GM12878 (cell line): ENCODE measurements at regions not wholly inside any gene's neighbourhood (a gene's known extent, or its start where the extent isn't known, plus 50 kb on each side); places are given as distances from the start of the nearest gene placed in this dataset.

Experiments used
- ATAC-seq: fragments of 200-7000 bp; cut with Tn5 transposase; 3 replicates; pipeline ENCODE4 v1.9.1; 2020; ENCODE audit warnings: mild to moderate bottlenecking, moderate library complexity
- BruUV-seq: library from RNA; stranded (reverse); fragments of 400-500 nt; replicated peaks from 2 replicates; lab custom pipeline; 2021; lab: Mats Ljungman, UMichigan
- CTCF ChIA-PET: fragments of 300-600 bp; sonication (Branson Sonifier 250); formaldehyde crosslinking; extraction: SDS; loops from one replicate; lab custom pipeline; 2021; ENCODE audit warnings: inconsistent platforms; lab: Yijun Ruan, JAX
- POLR2A ChIA-PET: fragments of 350-600 bp; formaldehyde crosslinking; extraction: SDS; loops from one replicate; lab custom pipeline; 2021; ENCODE audit warnings: inconsistent platforms; lab: Charles Lee
- RAD21 ChIA-PET: fragments of 300-600 bp; sonication (Branson Sonifier 250); formaldehyde crosslinking; loops from one replicate; lab custom pipeline; 2023; ENCODE audit warnings: antibody characterized with exemption; ENCODE audit not compliant: unreplicated experiment; lab: Charles Lee
- SMC1A ChIA-PET: fragments of 300-600 bp; sonication (Branson Sonifier 250); formaldehyde crosslinking; loops from one replicate; lab custom pipeline; 2023; ENCODE audit not compliant: unreplicated experiment, uncharacterized antibody; lab: Charles Lee
- DNase-seq: peaks from one replicate; pipeline ENCODE4 v3.0.0-alpha.2; 2011; ENCODE audit warnings: low read depth, low spot score
- FAIRE-seq: peaks from 3 replicates; lab custom pipeline; 2011; peaks lifted over from hg19 to GRCh38; lab: Jason Lieb, UNC
- H2AFZ ChIP-seq: 2 replicates; pipeline ENCODE4 v1.6.0; 2011; ENCODE audit warnings: low read depth, low read length, control low read depth; ENCODE audit not compliant: control insufficient read depth
- H3K27ac ChIP-seq: 2 replicates; pipeline ENCODE4 v1.5.1; 2011; ENCODE audit warnings: control low read depth; ENCODE audit not compliant: control insufficient read depth, insufficient read depth
- H3K27me3 ChIP-seq, 2 experiments: replicated peaks in 1 of 2; 2 replicates each; pipeline versions ENCODE4 v1.6.0 to v1.6.1; 2011; ENCODE audit warnings: low read length in 1 of 2; ENCODE audit not compliant: control insufficient read depth in 2 of 2, insufficient read depth in 2 of 2
- H3K36me3 ChIP-seq, 2 experiments: 2 replicates each; pipeline ENCODE4 v1.5.1; 2011; ENCODE audit warnings: low read length in 1 of 2; ENCODE audit not compliant: control insufficient read depth in 2 of 2, insufficient read depth in 2 of 2
- H3K4me1 ChIP-seq: 2 replicates; pipeline ENCODE4 v1.6.1; 2011; ENCODE audit warnings: mild to moderate bottlenecking, low read length, moderate library complexity, mixed read lengths; ENCODE audit not compliant: control insufficient read depth, insufficient read depth
- H3K4me2 ChIP-seq: 2 replicates; pipeline ENCODE4 v1.6.0; 2011; ENCODE audit warnings: control low read depth; ENCODE audit not compliant: control insufficient read depth, insufficient read depth
- H3K4me3 ChIP-seq: fragments of 200-600 bp; sonication (generic); 2 replicates; pipeline ENCODE4 v1.5.1; 2016
- H3K79me2 ChIP-seq: 2 replicates; pipeline ENCODE4 v1.6.0; 2011; ENCODE audit warnings: low read length; ENCODE audit not compliant: control insufficient read depth, insufficient read depth
- H3K9ac ChIP-seq: 2 replicates; pipeline ENCODE4 v1.8.0; 2011; ENCODE audit warnings: low read length, control low read depth, mixed read lengths; ENCODE audit not compliant: control insufficient read depth, insufficient read depth
- H3K9me3 ChIP-seq: replicated peaks from 3 replicates; pipeline ENCODE4 v1.5.1; 2011; ENCODE audit warnings: mild to moderate bottlenecking, low read length; ENCODE audit not compliant: control insufficient read depth, insufficient read depth
- H4K20me1 ChIP-seq: 2 replicates; pipeline ENCODE4 v1.6.0; 2011; ENCODE audit not compliant: control insufficient read depth, insufficient read depth
- ASH2L ChIP-seq: fragments of 300-600, 200-600 bp; sonication (generic); IDR thresholded peaks from 2 replicates; pipeline ENCODE4 v1.6.1; 2017; ENCODE audit warnings: low read depth, mild to moderate bottlenecking, borderline replicate concordance
- ATF2 ChIP-seq: IDR thresholded peaks from 2 replicates; pipeline ENCODE4 v1.6.1; 2012; ENCODE audit warnings: low read length, inconsistent platforms
- ATF3 ChIP-seq: IDR thresholded peaks from 2 replicates; pipeline ENCODE4 v1.6.1; 2011; ENCODE audit warnings: low read depth, mild to moderate bottlenecking, low read length, moderate library complexity, borderline replicate concordance; ENCODE audit errors: extremely low read depth
- BCL11A ChIP-seq: IDR thresholded peaks from 2 replicates; pipeline ENCODE4 v1.6.1; 2011; ENCODE audit warnings: low read depth, low read length
- BMI1 ChIP-seq: fragments of 450-650 bp; IDR thresholded peaks from 2 replicates; pipeline ENCODE4 v1.6.1; 2016; ENCODE audit warnings: mild to moderate bottlenecking, moderate library complexity, borderline replicate concordance
- EED ChIP-seq: sonication (generic); IDR thresholded peaks from 2 replicates; pipeline ENCODE4 v1.6.1; 2016; ENCODE audit warnings: antibody characterized with exemption, low read depth
- HDGF ChIP-seq: fragments of 450-650 bp; IDR thresholded peaks from 2 replicates; pipeline ENCODE4 v1.6.1; 2016; ENCODE audit warnings: antibody characterized with exemption
- JUNB ChIP-seq: IDR thresholded peaks from 2 replicates; pipeline ENCODE4 v1.6.1; 2016; ENCODE audit warnings: antibody characterized with exemption, mild to moderate bottlenecking
- NBN ChIP-seq: fragments of 450-650 bp; IDR thresholded peaks from 2 replicates; pipeline ENCODE4 v1.6.1; 2016
- NFIC ChIP-seq: IDR thresholded peaks from 2 replicates; pipeline ENCODE4 v1.6.1; 2012; ENCODE audit warnings: low read depth, mild to moderate bottlenecking, inconsistent platforms, low read length, moderate library complexity
- NFYA ChIP-seq: IDR thresholded peaks from 2 replicates; pipeline ENCODE4 v1.6.1; 2011; ENCODE audit warnings: low read depth, mild to moderate bottlenecking, low read length, improper control_type of control experiment, borderline replicate concordance
- PAX5 ChIP-seq: IDR thresholded peaks from 2 replicates; pipeline ENCODE4 v1.6.1; 2011; ENCODE audit warnings: low read depth, low read length, borderline replicate concordance
- POLR2A ChIP-seq: IDR thresholded peaks from 2 replicates; pipeline ENCODE4 v1.6.1; 2011; ENCODE audit warnings: low read depth, mild to moderate bottlenecking, low read length
- RUNX3 ChIP-seq: IDR thresholded peaks from 2 replicates; pipeline ENCODE4 v1.6.1; 2012; ENCODE audit warnings: low read length, inconsistent platforms
- SUZ12 ChIP-seq: fragments of 200-600 bp; sonication (generic); IDR thresholded peaks from one replicate; pipeline ENCODE4 v1.6.1; 2018; ENCODE audit warnings: antibody characterized with exemption, mild to moderate bottlenecking; ENCODE audit not compliant: unreplicated experiment
- TAF1 ChIP-seq: IDR thresholded peaks from 2 replicates; pipeline ENCODE4 v1.6.1; 2011; ENCODE audit warnings: mild to moderate bottlenecking, low read depth, low read length, borderline replicate concordance
- TBL1XR1 ChIP-seq: IDR thresholded peaks from 2 replicates; pipeline ENCODE4 v1.6.1; 2012; ENCODE audit warnings: low read depth, low read length, improper control_type of control experiment
- TCF3 ChIP-seq: IDR thresholded peaks from 2 replicates; pipeline ENCODE4 v1.6.1; 2012; ENCODE audit warnings: low read depth, mild to moderate bottlenecking, low read length, borderline replicate concordance; ENCODE audit not compliant: insufficient read depth
- ZNF274 ChIP-seq: IDR thresholded peaks from one replicate; pipeline ENCODE4 v1.8.0; 2011; ENCODE audit not compliant: insufficient read length, insufficient read depth
- ZNF687 ChIP-seq: fragments of 450-650 bp; IDR thresholded peaks from 2 replicates; pipeline ENCODE4 v1.6.1; 2017; ENCODE audit warnings: mild to moderate bottlenecking, moderate library complexity
- WGBS: methylation state at CpG from one replicate; pipeline ENCODE4 v1.1.6; 2016; ENCODE audit warnings: low lambda C conversion rate; ENCODE audit not compliant: insufficient replicate concordance, insufficient coverage; ENCODE audit errors: missing lambda C conversion rate; 5-methylcytosine and 5-hydroxymethylcytosine counted together
- in situ Hi-C: fragments of 300-500 bp; cut with MboI; formaldehyde crosslinking; loops from 9 replicates; pipeline ENCODE4 v1.14.3; 2018; ENCODE audit warnings: mixed read lengths
- intact Hi-C: fragments of 100-400 bp; cut with micrococcal nuclease; formaldehyde crosslinking; loops from one replicate; pipeline ENCODE4 v1.14.2; 2022; ENCODE audit not compliant: unreplicated experiment
- TF ChIP-seq, protein P1 (sequence below): IDR thresholded peaks from 2 replicates; pipeline ENCODE4 v1.6.1; 2012; ENCODE audit warnings: low read depth, low read length, improper control_type of control experiment

GRCh38 chr14:25396128-25396527 lies 346.2 kb upstream of the STXBP6 start:
- RAD21 ChIA-PET = interaction anchor here (1.4 kb wide), 1 partner anchor 10 kb away, joined by 3 read pairs; no protein-coding TSS in a partner anchor
- TF ChIP-seq ZNF687 (no peak), ATF3 (no peak), POLR2A (no peak), TAF1 (no peak), ZNF274 (no peak), TCF3 (no peak), BMI1 (no peak), NBN (no peak), RUNX3 (peak; percentile 49; the same call in 1 of the 2 replicates), NFIC (peak; percentile 40; the same call in 1 of the 2 replicates), ASH2L (no peak), ATF2 (0 out of 2 replicates have a peak, but pooled peaks have one; percentile 30), TBL1XR1 (no peak), SUZ12 (no peak), HDGF (no peak), EED (no peak), NFYA (no peak), PAX5 (no peak), JUNB (peak; percentile 38; the same call in 1 of the 2 replicates), BCL11A (peak; percentile 33; the same call in 1 of the 2 replicates)
- TF ChIP-seq, protein P1, sequence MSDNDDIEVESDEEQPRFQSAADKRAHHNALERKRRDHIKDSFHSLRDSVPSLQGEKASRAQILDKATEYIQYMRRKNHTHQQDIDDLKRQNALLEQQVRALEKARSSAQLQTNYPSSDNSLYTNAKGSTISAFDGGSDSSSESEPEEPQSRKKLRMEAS = no peak

More at GRCh38 chr14:25396128-25396527, 346.2 kb upstream of the STXBP6 start:
- Histone ChIP-seq H3K79me2 (no peaks in the 10 kb centered on the region), H4K20me1 (no peaks in the 10 kb centered on the region), H3K36me3 (no peaks in the 10 kb centered on the region), H3K27me3 (no peaks in the 10 kb centered on the region), H3K9me3 (no peaks in the 10 kb centered on the region), H3K27ac (no peak overlapping the region), H3K4me3 (no peak overlapping the region), H3K4me1 (no peaks in the 10 kb centered on the region), H3K9ac (no peak overlapping the region), H2AFZ (no peak overlapping the region), H3K4me2 (no peak overlapping the region)
- ChIA-PET SMC1A (interaction anchor here (1.4 kb wide), 1 partner anchor 15 kb away, joined by 6 read pairs; no protein-coding TSS in a partner anchor), CTCF (interaction anchor here (0.6 to 8.0 kb wide), 5 partner anchors 10 to 686 kb away, joined by 3 to 50 read pairs (median 3); no protein-coding TSS in a partner anchor), POLR2A (no interaction called here)
- in situ Hi-C loops = no loop called here
- ATAC-seq (peak; percentile 85), DNase-seq (no peak), FAIRE-seq (no peak)
- intact Hi-C loops = no loop called here
- 0% methylated on average over 1 of the region's 1 CpG for WGBS
- no TSS peak for BruUV-seq
